ENCODE measurements at regions not wholly inside any gene's neighbourhood (a gene's known extent, or its start where the extent isn't known, plus 50 kb on each side); places are given as distances from the start of the nearest gene placed in this dataset.
A peak's percentile ranks its signal among the peaks of the same experiment; 100 is the strongest.

DNA sequence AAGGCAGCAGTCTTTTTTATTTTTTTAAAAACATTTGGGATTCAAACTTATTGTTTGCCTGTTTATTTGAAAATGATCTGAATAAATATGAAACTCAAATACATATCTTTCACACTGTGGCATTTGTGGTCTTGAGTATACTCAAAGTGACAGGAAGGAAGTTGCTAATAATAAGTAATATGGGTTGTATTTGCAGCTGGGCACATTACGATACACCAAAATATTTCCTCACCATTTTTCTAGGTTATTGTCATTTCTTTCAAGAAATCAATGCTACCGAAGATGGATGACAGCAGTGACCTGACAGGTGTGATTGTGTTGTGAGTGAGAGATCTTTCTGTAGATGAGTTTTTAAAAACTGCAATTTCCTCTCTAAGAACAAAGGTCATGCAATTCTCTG is 665.7 kb downstream of the CDH8 start:
- TF ChIP-seq, protein P1, sequence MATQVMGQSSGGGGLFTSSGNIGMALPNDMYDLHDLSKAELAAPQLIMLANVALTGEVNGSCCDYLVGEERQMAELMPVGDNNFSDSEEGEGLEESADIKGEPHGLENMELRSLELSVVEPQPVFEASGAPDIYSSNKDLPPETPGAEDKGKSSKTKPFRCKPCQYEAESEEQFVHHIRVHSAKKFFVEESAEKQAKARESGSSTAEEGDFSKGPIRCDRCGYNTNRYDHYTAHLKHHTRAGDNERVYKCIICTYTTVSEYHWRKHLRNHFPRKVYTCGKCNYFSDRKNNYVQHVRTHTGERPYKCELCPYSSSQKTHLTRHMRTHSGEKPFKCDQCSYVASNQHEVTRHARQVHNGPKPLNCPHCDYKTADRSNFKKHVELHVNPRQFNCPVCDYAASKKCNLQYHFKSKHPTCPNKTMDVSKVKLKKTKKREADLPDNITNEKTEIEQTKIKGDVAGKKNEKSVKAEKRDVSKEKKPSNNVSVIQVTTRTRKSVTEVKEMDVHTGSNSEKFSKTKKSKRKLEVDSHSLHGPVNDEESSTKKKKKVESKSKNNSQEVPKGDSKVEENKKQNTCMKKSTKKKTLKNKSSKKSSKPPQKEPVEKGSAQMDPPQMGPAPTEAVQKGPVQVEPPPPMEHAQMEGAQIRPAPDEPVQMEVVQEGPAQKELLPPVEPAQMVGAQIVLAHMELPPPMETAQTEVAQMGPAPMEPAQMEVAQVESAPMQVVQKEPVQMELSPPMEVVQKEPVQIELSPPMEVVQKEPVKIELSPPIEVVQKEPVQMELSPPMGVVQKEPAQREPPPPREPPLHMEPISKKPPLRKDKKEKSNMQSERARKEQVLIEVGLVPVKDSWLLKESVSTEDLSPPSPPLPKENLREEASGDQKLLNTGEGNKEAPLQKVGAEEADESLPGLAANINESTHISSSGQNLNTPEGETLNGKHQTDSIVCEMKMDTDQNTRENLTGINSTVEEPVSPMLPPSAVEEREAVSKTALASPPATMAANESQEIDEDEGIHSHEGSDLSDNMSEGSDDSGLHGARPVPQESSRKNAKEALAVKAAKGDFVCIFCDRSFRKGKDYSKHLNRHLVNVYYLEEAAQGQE (IDR thresholded peaks at IDR 0.05; ENCODE audit: borderline replicate concordance), result no peak
- TF ChIP-seq EZH2 (IDR thresholded peaks at IDR 0.05; ENCODE audit: borderline replicate concordance, insufficient read depth, low read length, poor library complexity, severe bottlenecking) (no peak), EP300 (conservative IDR thresholded peaks at IDR 0.05; ENCODE audit: poor library complexity, severe bottlenecking) (peak; percentile 12), POLR2AphosphoS5 (IDR thresholded peaks at IDR 0.05) (no peak), TAF1 (IDR thresholded peaks at IDR 0.05; ENCODE audit: low read depth) (no peak)
- TF ChIP-seq, protein P2, sequence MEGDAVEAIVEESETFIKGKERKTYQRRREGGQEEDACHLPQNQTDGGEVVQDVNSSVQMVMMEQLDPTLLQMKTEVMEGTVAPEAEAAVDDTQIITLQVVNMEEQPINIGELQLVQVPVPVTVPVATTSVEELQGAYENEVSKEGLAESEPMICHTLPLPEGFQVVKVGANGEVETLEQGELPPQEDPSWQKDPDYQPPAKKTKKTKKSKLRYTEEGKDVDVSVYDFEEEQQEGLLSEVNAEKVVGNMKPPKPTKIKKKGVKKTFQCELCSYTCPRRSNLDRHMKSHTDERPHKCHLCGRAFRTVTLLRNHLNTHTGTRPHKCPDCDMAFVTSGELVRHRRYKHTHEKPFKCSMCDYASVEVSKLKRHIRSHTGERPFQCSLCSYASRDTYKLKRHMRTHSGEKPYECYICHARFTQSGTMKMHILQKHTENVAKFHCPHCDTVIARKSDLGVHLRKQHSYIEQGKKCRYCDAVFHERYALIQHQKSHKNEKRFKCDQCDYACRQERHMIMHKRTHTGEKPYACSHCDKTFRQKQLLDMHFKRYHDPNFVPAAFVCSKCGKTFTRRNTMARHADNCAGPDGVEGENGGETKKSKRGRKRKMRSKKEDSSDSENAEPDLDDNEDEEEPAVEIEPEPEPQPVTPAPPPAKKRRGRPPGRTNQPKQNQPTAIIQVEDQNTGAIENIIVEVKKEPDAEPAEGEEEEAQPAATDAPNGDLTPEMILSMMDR (IDR thresholded peaks at IDR 0.05; ENCODE audit: poor library complexity, severe bottlenecking), result no peak

Data from neural cell (in vitro differentiated cells).